GM21786 (cell line): ENCODE measurements at regions not wholly inside any gene's neighbourhood (a gene's known extent, or its start where the extent isn't known, plus 50 kb on each side); places are given as distances from the start of the nearest gene placed in this dataset.
"Not testable (repeated sequence)": the region's sequence is repeated elsewhere in the genome, so short reads cannot be mapped to it uniquely, and the experiment has no call there.

ENCODE experiments used
- ATAC-seq: cut with Tn5 transposase; IDR thresholded peaks from one replicate; pipeline ENCODE4 v1.9.1; 2021; ENCODE audit not compliant: unreplicated experiment

GRCh38 chr9:40939201-40939887, 189.1 kb downstream of the FOXD4L6 start:
- not testable (repeated sequence) for ATAC-seq

GRCh38 chr9:40935336-40935735, 193.1 kb downstream of the FOXD4L6 start:
- no peak for ATAC-seq

- not testable (repeated sequence) for ATAC-seq
Observed at GRCh38 chr9:40934480-40934879, 194.0 kb downstream of the FOXD4L6 start.

- ATAC-seq = not testable (repeated sequence)
Observed at GRCh38 chr9:40930426-40930825, 198.1 kb downstream of the FOXD4L6 start.

- not testable (repeated sequence) for ATAC-seq
Observed at GRCh38 chr9:40929488-40929845, 199.0 kb downstream of the FOXD4L6 start.

- ATAC-seq = no peak
Observed at GRCh38 chr9:40928803-40929487, 199.5 kb downstream of the FOXD4L6 start.

GRCh38 chr9:40927851-40928802, 200.4 kb downstream of the FOXD4L6 start:
- no peak for ATAC-seq

GRCh38 chr9:40927260-40927631, 201.2 kb downstream of the FOXD4L6 start:
- ATAC-seq = no peak

- no peak for ATAC-seq
Observed at GRCh38 chr9:40926404-40927259, 201.8 kb downstream of the FOXD4L6 start.

GRCh38 chr9:40925149-40925548, 203.3 kb downstream of the FOXD4L6 start:
- no peak for ATAC-seq

GRCh38 chr9:40916399-40916783, 212.1 kb downstream of the FOXD4L6 start:
- ATAC-seq = not testable (repeated sequence)

- ATAC-seq = not testable (repeated sequence)
Observed at GRCh38 chr9:40915660-40916398, 212.7 kb downstream of the FOXD4L6 start.

- ATAC-seq = no peak
Observed at GRCh38 chr9:40914772-40915659, 213.5 kb downstream of the FOXD4L6 start.

- ATAC-seq = no peak
Observed at GRCh38 chr9:40913928-40914673, 214.4 kb downstream of the FOXD4L6 start.

- no peak for ATAC-seq
Observed at GRCh38 chr9:40913096-40913719, 215.3 kb downstream of the FOXD4L6 start.

GRCh38 chr9:40912679-40913078, 215.8 kb downstream of the FOXD4L6 start:
- ATAC-seq = not testable (repeated sequence)

GRCh38 chr9:40911647-40912046, 216.8 kb downstream of the FOXD4L6 start:
- ATAC-seq = no peak

- not testable (repeated sequence) for ATAC-seq
Observed at GRCh38 chr9:40910995-40911394, 217.5 kb downstream of the FOXD4L6 start.
